Endothelial cell (in vitro differentiated cells): ENCODE measurements at regions not wholly inside any gene's neighbourhood (a gene's known extent, or its start where the extent isn't known, plus 50 kb on each side); places are given as distances from the start of the nearest gene placed in this dataset.

Source experiments
- DNase-seq: peaks from one replicate; pipeline ENCODE4 v3.0.0; 2021; ENCODE audit warnings: low spot score
- H3K27ac Mint-ChIP-seq: one replicate; pipeline ENCODE4 v1.8.0; 2021; ENCODE audit warnings: mixed read lengths, inconsistent platforms; ENCODE audit not compliant: unreplicated experiment
- H3K27me3 Mint-ChIP-seq: one replicate; pipeline ENCODE4 v1.8.0; 2021; ENCODE audit warnings: mild to moderate bottlenecking, moderate library complexity, mixed read lengths, inconsistent platforms; ENCODE audit not compliant: unreplicated experiment
- H3K36me3 Mint-ChIP-seq: one replicate; pipeline ENCODE4 v1.8.0; 2021; ENCODE audit warnings: mild to moderate bottlenecking, low read depth, mixed read lengths, inconsistent platforms; ENCODE audit not compliant: unreplicated experiment
- H3K4me1 Mint-ChIP-seq: one replicate; pipeline ENCODE4 v1.8.0; 2021; ENCODE audit warnings: mild to moderate bottlenecking, mixed read lengths, inconsistent platforms; ENCODE audit not compliant: unreplicated experiment
- H3K4me3 Mint-ChIP-seq: one replicate; pipeline ENCODE4 v1.8.0; 2021; ENCODE audit warnings: mild to moderate bottlenecking, mixed read lengths, inconsistent platforms; ENCODE audit not compliant: unreplicated experiment
- H3K9me3 Mint-ChIP-seq: one replicate; pipeline ENCODE4 v1.8.0; 2021; ENCODE audit warnings: mixed read lengths, inconsistent platforms; ENCODE audit not compliant: unreplicated experiment
- CTCF ChIP-seq: fragments of 200-600 bp; sonication (generic); IDR thresholded peaks from one replicate; pipeline ENCODE4 v1.5.0; 2021; ENCODE audit warnings: antibody characterized with exemption; ENCODE audit not compliant: unreplicated experiment

- H3K27ac Mint-ChIP-seq = peak overlapping the region; percentile 91
- no peaks in the 10 kb centered on the region for H3K9me3 Mint-ChIP-seq
- peak; percentile 95 for DNase-seq
- TF ChIP-seq CTCF = no peak
- peak overlapping the region; percentile 94 for H3K4me3 Mint-ChIP-seq
- peaks cover 13% of the 10 kb centered on the region for H3K27me3 Mint-ChIP-seq
- H3K4me1 Mint-ChIP-seq = peaks cover 28% of the 10 kb centered on the region
- peaks cover 4% of the 10 kb centered on the region for H3K36me3 Mint-ChIP-seq
Observed at GRCh38 chr9:94165592-94166235, 81.5 kb downstream of the PTPDC1 start.

- H3K4me3 Mint-ChIP-seq = peak overlapping the region; percentile 95
- peaks cover 4% of the 10 kb centered on the region for H3K36me3 Mint-ChIP-seq
- H3K9me3 Mint-ChIP-seq = no peaks in the 10 kb centered on the region
- TF ChIP-seq CTCF = no peak
- H3K27me3 Mint-ChIP-seq = peaks cover 13% of the 10 kb centered on the region
- peak; percentile 92 for DNase-seq
- peak overlapping the region; percentile 98 for H3K27ac Mint-ChIP-seq
- peaks cover 28% of the 10 kb centered on the region for H3K4me1 Mint-ChIP-seq
Observed at GRCh38 chr9:94166236-94166975, 82.1 kb downstream of the PTPDC1 start.

- peak; percentile 83 for DNase-seq
- H3K27ac Mint-ChIP-seq = peak overlapping the region; percentile 98
- H3K27me3 Mint-ChIP-seq = peaks cover 13% of the 10 kb centered on the region
- H3K4me3 Mint-ChIP-seq = peak overlapping the region; percentile 95
- no peak for TF ChIP-seq CTCF
- no peaks in the 10 kb centered on the region for H3K9me3 Mint-ChIP-seq
- H3K36me3 Mint-ChIP-seq = peaks cover 4% of the 10 kb centered on the region
- H3K4me1 Mint-ChIP-seq = peaks cover 28% of the 10 kb centered on the region
Observed at GRCh38 chr9:94166976-94167346, 82.7 kb downstream of the PTPDC1 start.

GRCh38 chr9:94167376-94167890 is 83.2 kb downstream of the PTPDC1 start:
- peaks cover 28% of the 10 kb centered on the region for H3K4me1 Mint-ChIP-seq
- H3K36me3 Mint-ChIP-seq = peaks cover 4% of the 10 kb centered on the region
- H3K27ac Mint-ChIP-seq = peak overlapping the region; percentile 98
- H3K4me3 Mint-ChIP-seq = peak overlapping the region; percentile 95
- DNase-seq = no peak
- no peak for TF ChIP-seq CTCF
- peaks cover 13% of the 10 kb centered on the region for H3K27me3 Mint-ChIP-seq
- H3K9me3 Mint-ChIP-seq = no peaks in the 10 kb centered on the region
